ENCODE measurements at regions not wholly inside any gene's neighbourhood (a gene's known extent, or its start where the extent isn't known, plus 50 kb on each side); places are given as distances from the start of the nearest gene placed in this dataset.
A peak's percentile ranks its signal among the peaks of the same experiment; 100 is the strongest.

- DNase-seq (no peak), ATAC-seq (no peak)
- intact Hi-C loops (cut with DNase I), result no loop called here
Observed at GRCh38 chr14:26966908-26967307, 369.1 kb upstream of the NOVA1 start.

- DNase-seq (no peak), ATAC-seq (no peak)
- intact Hi-C loops (cut with DNase I), result no loop called here
Observed at GRCh38 chr14:26974965-26975364, 377.1 kb upstream of the NOVA1 start.

- ATAC-seq (no peak), DNase-seq (no peak)
- intact Hi-C loops (cut with DNase I), result no loop called here
Observed at GRCh38 chr14:26982071-26982470, 384.2 kb upstream of the NOVA1 start.

GRCh38 chr14:26984311-26985177, 386.7 kb upstream of the NOVA1 start:
- peak; percentile 52 for DNase-seq
- no peak for ATAC-seq
- intact Hi-C loops (cut with DNase I), result no loop called here

- intact Hi-C loops (cut with DNase I), result no loop called here
- DNase-seq (no peak), ATAC-seq (no peak)
Observed at GRCh38 chr14:26987744-26988363, 390.0 kb upstream of the NOVA1 start.

GRCh38 chr14:26990946-26991345, 393.1 kb upstream of the NOVA1 start:
- DNase-seq (no peak), ATAC-seq (no peak)
- intact Hi-C loops (cut with DNase I), result no loop called here

GRCh38 chr14:26992403-26993115, 394.7 kb upstream of the NOVA1 start:
- DNase-seq (no peak), ATAC-seq (no peak)
- intact Hi-C loops (cut with DNase I), result no loop called here

- intact Hi-C loops (cut with DNase I), result no loop called here
- DNase-seq (no peak), ATAC-seq (no peak)
Observed at GRCh38 chr14:26993556-26993955, 395.7 kb upstream of the NOVA1 start.

- DNase-seq (no peak), ATAC-seq (no peak)
- intact Hi-C loops (cut with DNase I), result no loop called here
Observed at GRCh38 chr14:26995301-26995700, 397.5 kb upstream of the NOVA1 start.

GRCh38 chr14:26996246-26996645, 398.4 kb upstream of the NOVA1 start:
- no peak for DNase-seq
- intact Hi-C loops (cut with DNase I), result no loop called here
- no peak for ATAC-seq

GRCh38 chr14:27002179-27002578, 404.3 kb upstream of the NOVA1 start:
- ATAC-seq (no peak), DNase-seq (no peak)
- intact Hi-C loops (cut with DNase I), result no loop called here

GRCh38 chr14:27006570-27006969, 408.7 kb upstream of the NOVA1 start:
- ATAC-seq (no peak), DNase-seq (no peak)
- intact Hi-C loops (cut with DNase I), result no loop called here

GRCh38 chr14:27008187-27008586, 410.4 kb upstream of the NOVA1 start:
- intact Hi-C loops (cut with DNase I), result no loop called here
- DNase-seq (no peak), ATAC-seq (no peak)

- ATAC-seq, result no peak
- intact Hi-C loops (cut with DNase I), result no loop called here
- DNase-seq, result no peak
Observed at GRCh38 chr14:27012641-27013040, 414.8 kb upstream of the NOVA1 start.

- DNase-seq (no peak), ATAC-seq (no peak)
- intact Hi-C loops (cut with DNase I), result no loop called here
Observed at GRCh38 chr14:27013678-27014077, 415.8 kb upstream of the NOVA1 start.

- intact Hi-C loops (cut with DNase I), result no loop called here
- ATAC-seq (no peak), DNase-seq (no peak)
Observed at GRCh38 chr14:27015065-27015464, 417.2 kb upstream of the NOVA1 start.

- intact Hi-C loops (cut with DNase I), result no loop called here
- ATAC-seq (no peak), DNase-seq (no peak)
Observed at GRCh38 chr14:27025648-27026047, 427.8 kb upstream of the NOVA1 start.

GRCh38 chr14:27026097-27026496, 428.3 kb upstream of the NOVA1 start:
- intact Hi-C loops (cut with DNase I), result no loop called here
- DNase-seq (no peak), ATAC-seq (no peak)

- ATAC-seq (peak in 1 of 2 donors; percentile 88), DNase-seq (no peak)
- intact Hi-C loops (cut with DNase I), result no loop called here
Observed at GRCh38 chr14:27040552-27040951, 442.7 kb upstream of the NOVA1 start.

- intact Hi-C loops (cut with DNase I), result no loop called here
- no peak for DNase-seq
- no peak for ATAC-seq
Observed at GRCh38 chr14:27049701-27050100, 451.9 kb upstream of the NOVA1 start.

Data from left cardiac atrium (tissue), 4 donors.